ENCODE measurements at regions not wholly inside any gene's neighbourhood (a gene's known extent, or its start where the extent isn't known, plus 50 kb on each side); places are given as distances from the start of the nearest gene placed in this dataset.

GRCh38 chr7:155226261-155227003, 71.2 kb upstream of the INSIG1 start:
- Histone ChIP-seq H3K4me3 (ENCODE audit: low read depth, low read length) (no peak overlapping the region), H3K27me3 (ENCODE audit: control insufficient read depth, insufficient read depth, low read length) (no peaks in the 10 kb centered on the region), H3K4me1 (ENCODE audit: control insufficient read depth, insufficient read depth, low read length) (peaks cover 26% of the 10 kb centered on the region), H3K36me3 (ENCODE audit: control insufficient read depth, insufficient read depth, low read length) (no peaks in the 10 kb centered on the region), H3K9me3 (ENCODE audit: control insufficient read depth, insufficient read depth, low read length) (no peaks in the 10 kb centered on the region), H3K27ac (ENCODE audit: low read depth, low read length) (no peak overlapping the region)
- 80% methylated on average over 18 of the region's 26 CpGs for WGBS (ENCODE audit: insufficient coverage)
- DNase-seq (ENCODE audit: low read depth in 4 of 6, low spot score in 6 of 6) = no peak

DNA sequence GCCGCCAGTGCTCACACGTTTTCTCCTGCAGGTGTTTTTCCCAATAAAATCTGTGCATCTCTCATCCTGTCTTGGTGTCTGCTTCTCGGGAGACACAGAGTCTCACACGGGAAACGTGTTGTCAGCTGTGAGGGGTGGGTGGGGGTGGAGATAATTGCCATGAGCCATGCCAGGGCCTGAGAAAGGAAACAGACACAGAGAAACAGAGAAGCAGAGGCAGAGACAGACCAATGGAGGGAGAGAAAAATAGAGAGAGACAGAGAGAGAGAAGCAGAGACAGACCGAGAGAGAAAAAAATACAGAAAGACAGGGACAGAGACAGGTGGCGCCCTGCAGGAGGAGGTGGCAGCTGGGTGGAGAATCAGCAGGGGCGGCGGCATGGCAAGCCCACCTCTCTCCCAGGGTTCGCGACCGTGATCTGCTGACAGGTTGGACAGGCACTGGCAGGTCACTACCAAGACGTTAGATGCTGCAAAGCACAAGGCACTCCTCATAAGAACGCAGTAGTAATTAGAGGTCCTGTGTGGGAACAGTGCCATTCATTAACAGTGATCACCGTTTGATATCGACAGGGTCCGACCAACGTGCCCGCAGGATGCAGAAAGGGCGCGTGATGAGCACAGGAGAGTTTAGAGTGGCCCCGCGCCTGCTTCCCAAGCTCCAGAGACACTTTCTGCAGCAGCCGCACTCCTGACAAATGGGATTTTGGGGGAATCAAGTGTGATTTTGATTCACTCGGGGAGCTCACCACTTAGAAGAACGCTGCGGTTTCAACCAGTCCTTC, 70.5 kb upstream of the INSIG1 start:
- H3K4me1 ChIP-seq (ENCODE audit: control insufficient read depth, insufficient read depth, low read length) = peaks cover 26% of the 10 kb centered on the region
- no peaks in the 10 kb centered on the region for H3K36me3 ChIP-seq (ENCODE audit: control insufficient read depth, insufficient read depth, low read length)
- no peak for DNase-seq (ENCODE audit: low read depth in 4 of 6, low spot score in 6 of 6)
- no peak overlapping the region for H3K27ac ChIP-seq (ENCODE audit: low read depth, low read length)
- WGBS (ENCODE audit: insufficient coverage) = 69% methylated on average over 26 of the region's 27 CpGs
- no peak overlapping the region for H3K4me3 ChIP-seq (ENCODE audit: low read depth, low read length)
- H3K27me3 ChIP-seq (ENCODE audit: control insufficient read depth, insufficient read depth, low read length) = no peaks in the 10 kb centered on the region
- no peaks in the 10 kb centered on the region for H3K9me3 ChIP-seq (ENCODE audit: control insufficient read depth, insufficient read depth, low read length)

DNA sequence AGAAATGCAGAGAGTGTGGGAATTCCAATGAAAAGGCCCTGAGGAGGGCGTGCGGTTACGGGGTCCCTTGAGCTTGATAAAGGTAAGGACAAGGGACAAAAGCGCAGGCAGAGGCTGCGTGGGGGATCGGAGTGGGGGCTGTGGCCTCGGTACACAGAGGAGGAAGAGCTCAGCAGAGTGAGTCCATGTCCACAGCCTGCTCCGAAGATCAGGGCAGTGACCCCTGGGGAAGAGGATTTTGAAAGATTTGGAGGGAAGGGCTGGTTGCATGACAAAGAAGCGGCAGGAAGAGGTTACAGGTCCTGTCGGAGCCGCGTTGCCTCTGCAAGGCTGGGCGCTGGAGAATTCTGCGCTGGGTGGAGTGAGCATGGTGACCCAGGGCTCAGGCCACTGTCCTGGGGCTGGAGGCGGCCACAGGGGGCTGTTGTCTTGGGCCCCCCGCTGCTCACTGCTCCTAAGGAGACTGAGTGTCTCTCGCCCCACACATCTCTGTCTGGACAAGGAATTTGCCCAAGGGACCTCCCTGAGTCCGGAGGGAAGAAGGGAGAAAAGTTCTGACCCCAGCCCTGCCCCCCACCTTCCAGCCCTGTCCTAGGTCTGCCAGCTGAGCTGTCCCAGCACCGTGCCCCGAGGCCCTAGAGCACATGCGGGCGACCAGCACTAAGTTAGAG, 69.8 kb upstream of the INSIG1 start:
- no peak for DNase-seq (ENCODE audit: low read depth in 4 of 6, low spot score in 6 of 6)
- Histone ChIP-seq H3K27ac (ENCODE audit: low read depth, low read length) (no peak overlapping the region), H3K4me1 (ENCODE audit: control insufficient read depth, insufficient read depth, low read length) (peaks cover 26% of the 10 kb centered on the region), H3K27me3 (ENCODE audit: control insufficient read depth, insufficient read depth, low read length) (no peaks in the 10 kb centered on the region), H3K9me3 (ENCODE audit: control insufficient read depth, insufficient read depth, low read length) (no peaks in the 10 kb centered on the region), H3K36me3 (ENCODE audit: control insufficient read depth, insufficient read depth, low read length) (no peaks in the 10 kb centered on the region), H3K4me3 (ENCODE audit: low read depth, low read length) (no peak overlapping the region)
- 80% methylated on average over 21 of the region's 22 CpGs for WGBS (ENCODE audit: insufficient coverage)

- peaks cover 21% of the 10 kb centered on the region for H3K4me1 ChIP-seq (ENCODE audit: control insufficient read depth, insufficient read depth, low read length)
- no peak overlapping the region for H3K27ac ChIP-seq (ENCODE audit: low read depth, low read length)
- 57% methylated on average over 6 of the region's 8 CpGs for WGBS (ENCODE audit: insufficient coverage)
- no peak overlapping the region for H3K4me3 ChIP-seq (ENCODE audit: low read depth, low read length)
- H3K27me3 ChIP-seq (ENCODE audit: control insufficient read depth, insufficient read depth, low read length) = no peaks in the 10 kb centered on the region
- no peak for DNase-seq (ENCODE audit: low read depth in 4 of 6, low spot score in 6 of 6)
- no peaks in the 10 kb centered on the region for H3K36me3 ChIP-seq (ENCODE audit: control insufficient read depth, insufficient read depth, low read length)
- no peaks in the 10 kb centered on the region for H3K9me3 ChIP-seq (ENCODE audit: control insufficient read depth, insufficient read depth, low read length)
Measured at GRCh38 chr7:155228459-155228845, 69.2 kb upstream of the INSIG1 start.

GRCh38 chr7:155228894-155229293, 68.8 kb upstream of the INSIG1 start:
- H3K4me3 ChIP-seq (ENCODE audit: low read depth, low read length) = no peak overlapping the region
- no peaks in the 10 kb centered on the region for H3K27me3 ChIP-seq (ENCODE audit: control insufficient read depth, insufficient read depth, low read length)
- no peak for DNase-seq (ENCODE audit: low read depth in 4 of 6, low spot score in 6 of 6)
- H3K27ac ChIP-seq (ENCODE audit: low read depth, low read length) = no peak overlapping the region
- peaks cover 24% of the 10 kb centered on the region for H3K4me1 ChIP-seq (ENCODE audit: control insufficient read depth, insufficient read depth, low read length)
- no peaks in the 10 kb centered on the region for H3K36me3 ChIP-seq (ENCODE audit: control insufficient read depth, insufficient read depth, low read length)
- no peaks in the 10 kb centered on the region for H3K9me3 ChIP-seq (ENCODE audit: control insufficient read depth, insufficient read depth, low read length)
- 93% methylated on average over 9 of the region's 9 CpGs for WGBS (ENCODE audit: insufficient coverage)

DNA sequence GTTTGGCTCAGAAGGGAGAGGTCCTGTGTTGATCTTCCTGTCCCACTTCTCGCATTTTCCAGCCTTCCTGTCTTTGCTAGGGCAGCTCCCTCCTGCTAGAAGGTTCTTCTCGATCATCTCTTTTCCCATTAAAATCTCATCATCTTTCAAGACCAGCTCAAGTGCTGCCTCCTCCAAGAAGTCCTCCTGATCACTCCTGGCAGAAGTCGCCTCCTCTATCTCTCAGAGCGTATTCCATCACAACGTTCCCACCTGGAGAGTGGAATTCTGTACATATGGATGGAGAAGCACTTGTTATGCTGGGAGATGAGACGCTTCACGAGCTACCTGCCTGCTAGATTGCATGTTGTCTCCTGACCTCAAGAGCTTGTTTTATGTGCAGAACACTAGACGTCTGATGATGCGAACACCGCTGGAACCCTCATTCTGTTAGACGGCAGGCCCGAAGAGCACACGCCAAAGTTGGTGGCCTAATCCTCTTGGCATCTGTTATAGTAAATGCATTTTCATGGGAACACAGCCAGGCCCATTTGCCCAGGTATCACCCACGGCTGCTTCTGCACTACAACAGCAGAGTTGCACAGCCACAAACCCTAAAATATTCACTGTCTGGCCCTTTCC, 68.0 kb upstream of the INSIG1 start:
- no peak overlapping the region for H3K27ac ChIP-seq (ENCODE audit: low read depth, low read length)
- H3K4me1 ChIP-seq (ENCODE audit: control insufficient read depth, insufficient read depth, low read length) = peaks cover 23% of the 10 kb centered on the region
- H3K4me3 ChIP-seq (ENCODE audit: low read depth, low read length) = no peak overlapping the region
- no peaks in the 10 kb centered on the region for H3K27me3 ChIP-seq (ENCODE audit: control insufficient read depth, insufficient read depth, low read length)
- H3K36me3 ChIP-seq (ENCODE audit: control insufficient read depth, insufficient read depth, low read length) = no peaks in the 10 kb centered on the region
- no peaks in the 10 kb centered on the region for H3K9me3 ChIP-seq (ENCODE audit: control insufficient read depth, insufficient read depth, low read length)
- DNase-seq (ENCODE audit: low read depth in 4 of 6, low spot score in 6 of 6) = no peak
- 89% methylated on average over 10 of the region's 14 CpGs for WGBS (ENCODE audit: insufficient coverage)

GRCh38 chr7:155230169-155230593, 67.5 kb upstream of the INSIG1 start:
- Histone ChIP-seq H3K9me3 (ENCODE audit: control insufficient read depth, insufficient read depth, low read length) (no peaks in the 10 kb centered on the region), H3K36me3 (ENCODE audit: control insufficient read depth, insufficient read depth, low read length) (no peaks in the 10 kb centered on the region), H3K4me1 (ENCODE audit: control insufficient read depth, insufficient read depth, low read length) (peaks cover 18% of the 10 kb centered on the region), H3K27ac (ENCODE audit: low read depth, low read length) (no peak overlapping the region), H3K4me3 (ENCODE audit: low read depth, low read length) (no peak overlapping the region), H3K27me3 (ENCODE audit: control insufficient read depth, insufficient read depth, low read length) (no peaks in the 10 kb centered on the region)
- DNase-seq (ENCODE audit: low read depth in 4 of 6, low spot score in 6 of 6) = peak in 1 of 6 donors; percentile 58
- WGBS (ENCODE audit: insufficient coverage) = 100% methylated on average over 1 of the region's 11 CpGs

GRCh38 chr7:155231241-155231800, 66.4 kb upstream of the INSIG1 start:
- no peaks in the 10 kb centered on the region for H3K36me3 ChIP-seq (ENCODE audit: control insufficient read depth, insufficient read depth, low read length)
- H3K27me3 ChIP-seq (ENCODE audit: control insufficient read depth, insufficient read depth, low read length) = no peaks in the 10 kb centered on the region
- H3K4me3 ChIP-seq (ENCODE audit: low read depth, low read length) = no peak overlapping the region
- 93% methylated on average over 25 of the region's 25 CpGs for WGBS (ENCODE audit: insufficient coverage)
- no peak for DNase-seq (ENCODE audit: low read depth in 4 of 6, low spot score in 6 of 6)
- no peak overlapping the region for H3K27ac ChIP-seq (ENCODE audit: low read depth, low read length)
- H3K9me3 ChIP-seq (ENCODE audit: control insufficient read depth, insufficient read depth, low read length) = no peaks in the 10 kb centered on the region
- peaks cover 16% of the 10 kb centered on the region for H3K4me1 ChIP-seq (ENCODE audit: control insufficient read depth, insufficient read depth, low read length)

- 97% methylated on average over 12 of the region's 12 CpGs for WGBS (ENCODE audit: insufficient coverage)
- no peak overlapping the region for H3K4me3 ChIP-seq (ENCODE audit: low read depth, low read length)
- H3K27me3 ChIP-seq (ENCODE audit: control insufficient read depth, insufficient read depth, low read length) = no peaks in the 10 kb centered on the region
- H3K9me3 ChIP-seq (ENCODE audit: control insufficient read depth, insufficient read depth, low read length) = no peaks in the 10 kb centered on the region
- no peaks in the 10 kb centered on the region for H3K36me3 ChIP-seq (ENCODE audit: control insufficient read depth, insufficient read depth, low read length)
- peaks cover 16% of the 10 kb centered on the region for H3K4me1 ChIP-seq (ENCODE audit: control insufficient read depth, insufficient read depth, low read length)
- no peak overlapping the region for H3K27ac ChIP-seq (ENCODE audit: low read depth, low read length)
- no peak for DNase-seq (ENCODE audit: low read depth in 4 of 6, low spot score in 6 of 6)
Measured at GRCh38 chr7:155231941-155232340, 65.7 kb upstream of the INSIG1 start.
